AG20443 (cell line): ENCODE measurements at regions not wholly inside any gene's neighbourhood (a gene's known extent, or its start where the extent isn't known, plus 50 kb on each side); places are given as distances from the start of the nearest gene placed in this dataset.

Experiments
- DNase-seq: peaks from one replicate; pipeline ENCODE4 v3.0.0; 2012; ENCODE audit warnings: low spot score, mixed read lengths

DNA sequence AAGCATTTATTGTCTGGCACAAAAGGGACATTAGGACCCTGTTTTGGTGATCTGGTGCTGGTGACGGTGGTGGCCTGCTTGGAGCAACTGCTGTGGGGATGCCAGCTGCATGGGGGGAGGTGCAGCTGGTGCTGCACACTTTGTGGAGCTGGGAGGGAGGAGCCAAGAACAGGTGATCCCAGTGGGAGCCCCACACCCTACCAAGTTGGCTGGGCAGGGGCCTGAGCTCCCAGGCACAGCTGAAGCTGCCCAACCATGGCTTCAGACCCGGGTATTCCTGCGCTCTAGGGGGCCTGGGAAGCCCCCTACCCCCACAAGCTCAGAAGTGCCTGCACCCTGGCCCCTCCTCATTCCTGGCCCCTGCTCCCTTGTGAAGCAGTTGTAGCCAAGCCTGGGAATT, 1512.5 kb downstream of the TECRL start:
- no peak for DNase-seq

DNA sequence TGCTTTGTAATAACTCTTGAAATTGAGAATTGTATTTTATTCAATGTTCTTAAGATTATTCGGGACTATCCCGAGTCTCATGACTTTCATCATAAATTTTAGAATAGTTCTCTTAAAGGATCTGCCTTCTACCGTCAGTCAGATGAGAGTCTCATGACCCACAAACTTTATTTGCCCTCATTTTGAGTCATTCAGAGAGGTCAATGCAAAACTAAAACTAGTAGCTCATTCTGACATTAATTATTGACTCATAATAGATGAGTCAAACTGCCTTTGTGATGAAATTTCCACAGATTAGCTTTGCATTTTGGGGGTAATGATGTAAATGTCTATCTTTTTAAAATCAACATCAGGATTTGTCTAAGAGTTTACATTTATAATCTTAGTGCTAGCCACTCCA, 1527.3 kb downstream of the TECRL start:
- DNase-seq = no peak

DNA sequence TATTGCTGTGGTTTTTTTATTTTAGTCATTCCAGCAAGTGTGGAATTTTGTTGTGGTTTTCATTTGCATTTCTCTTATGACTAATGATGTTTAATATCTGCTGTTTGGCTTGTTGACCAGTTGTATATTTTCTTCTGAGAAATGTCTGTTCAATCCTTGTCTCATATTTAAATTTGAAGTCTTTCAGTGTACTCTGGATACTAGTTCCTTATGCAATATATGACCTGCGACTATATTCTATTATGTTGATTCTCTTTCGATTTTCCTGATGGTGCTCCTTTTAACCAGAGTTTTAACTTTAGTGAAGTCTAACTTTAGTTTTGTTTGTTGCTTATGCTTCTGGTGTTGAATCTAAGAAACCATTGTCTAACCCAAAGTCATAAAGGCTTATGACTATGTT, 1528.0 kb downstream of the TECRL start:
- DNase-seq = no peak

DNA sequence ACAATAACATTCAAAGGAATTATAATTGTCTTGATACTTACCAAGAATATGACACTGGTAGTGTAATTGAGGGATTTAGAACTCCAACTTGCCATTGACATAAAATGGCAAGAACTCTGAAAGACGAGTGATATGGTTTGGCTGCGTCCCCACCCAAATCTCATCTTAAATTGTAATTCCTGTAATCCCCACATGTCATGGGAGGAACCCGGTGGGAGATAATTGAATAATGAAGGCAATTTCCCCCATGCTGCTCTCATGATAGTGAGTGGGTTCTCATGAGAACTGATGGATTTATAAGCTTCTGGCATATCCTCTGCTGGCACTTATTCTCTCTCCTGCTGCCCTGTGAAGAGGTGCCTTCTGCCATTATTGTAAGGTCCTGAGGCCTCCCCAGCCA, 1536.4 kb downstream of the TECRL start:
- no peak for DNase-seq

DNA sequence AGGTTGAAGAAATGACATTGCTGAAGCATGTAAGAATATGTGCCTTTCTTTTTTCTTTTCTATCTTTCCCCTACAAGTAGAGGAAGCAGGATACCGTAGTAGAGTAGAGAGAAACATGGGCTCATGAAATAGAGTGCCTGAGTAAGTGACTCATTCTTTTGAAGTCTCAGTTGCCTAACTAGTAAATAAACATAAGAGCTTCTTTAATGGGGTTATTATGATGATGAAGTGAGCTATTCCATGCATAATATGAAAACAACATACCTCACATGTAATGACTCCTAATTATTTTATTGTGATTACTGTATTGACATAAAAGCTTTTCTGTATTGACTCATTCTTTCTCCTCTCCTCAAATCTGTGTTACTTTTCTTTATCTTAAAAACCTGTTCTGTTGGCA, 1538.2 kb downstream of the TECRL start:
- DNase-seq = no peak

DNA sequence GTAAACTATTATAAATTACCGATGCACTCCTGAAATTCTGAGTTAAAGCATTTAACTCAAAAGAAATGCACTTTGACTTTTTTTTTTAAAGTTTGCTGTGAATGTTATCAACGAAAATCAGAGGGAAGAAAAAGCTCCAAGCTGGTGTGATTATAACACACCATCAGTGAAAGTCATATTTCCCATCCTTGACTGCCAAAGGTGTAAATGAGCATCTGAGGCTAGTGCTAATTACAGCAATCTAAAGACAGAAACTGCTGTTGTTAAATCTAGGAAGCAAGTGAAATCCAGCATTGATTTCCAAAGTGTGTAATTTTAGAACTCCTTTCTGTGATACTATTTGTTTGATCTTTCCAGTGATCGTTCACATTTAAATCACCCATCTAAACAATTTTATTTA, 1538.8 kb downstream of the TECRL start:
- DNase-seq = no peak

DNA sequence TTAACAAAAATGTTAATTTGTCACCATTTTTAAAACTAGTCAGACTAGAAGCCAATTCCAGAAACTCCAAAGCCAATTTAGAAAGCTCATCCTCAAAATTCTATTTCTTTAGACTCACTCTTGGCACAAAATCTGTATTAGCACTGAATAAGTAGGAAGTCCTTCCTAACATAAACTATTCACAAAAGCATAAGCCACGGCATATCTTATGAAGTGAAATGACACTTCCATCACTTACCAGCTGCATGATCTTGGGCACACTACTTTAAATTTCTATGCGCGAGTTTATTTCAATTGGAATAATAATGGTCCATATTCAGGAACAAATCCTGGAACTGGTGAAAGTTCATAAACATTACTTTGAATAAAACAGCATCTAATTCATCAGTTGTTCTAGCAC, 1544.0 kb downstream of the TECRL start:
- no peak for DNase-seq

DNA sequence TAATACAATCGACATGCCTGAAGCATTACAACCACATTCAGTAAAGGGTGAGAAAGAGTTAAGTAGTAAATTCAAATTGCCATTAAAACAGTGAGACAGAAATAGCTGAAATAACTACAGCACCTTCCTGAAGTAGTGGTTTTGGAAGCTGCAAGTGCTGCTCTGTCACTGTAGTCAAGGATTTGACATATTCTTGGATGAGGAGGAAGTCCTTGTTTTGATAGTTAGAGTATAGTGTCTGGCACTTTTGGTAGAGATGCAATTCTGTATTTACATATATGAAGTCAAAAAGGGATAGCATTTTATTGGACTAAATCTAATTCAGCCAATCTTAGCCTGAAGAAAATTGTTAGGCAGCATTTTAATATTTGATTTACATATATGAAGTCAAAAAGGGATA, 1559.6 kb downstream of the TECRL start:
- no peak for DNase-seq

DNA sequence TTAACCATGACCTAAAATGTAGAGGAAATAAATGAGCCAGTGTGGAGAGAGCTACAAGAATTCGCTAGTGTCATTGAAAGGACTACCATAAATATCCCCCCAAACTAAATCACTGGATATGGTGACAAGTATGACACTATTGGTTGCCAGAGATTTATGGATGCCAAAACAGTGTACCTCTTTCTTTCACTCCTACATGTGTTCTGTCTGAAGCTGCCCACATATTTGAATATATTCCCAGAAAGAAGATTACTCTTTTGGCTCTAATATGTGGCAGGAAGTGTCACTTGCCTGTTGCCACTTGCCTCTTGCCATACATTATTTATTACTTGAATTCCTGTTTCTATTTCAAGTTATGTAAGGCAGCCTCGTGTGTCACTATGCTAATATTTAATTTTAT, 1573.6 kb downstream of the TECRL start:
- no peak for DNase-seq

DNA sequence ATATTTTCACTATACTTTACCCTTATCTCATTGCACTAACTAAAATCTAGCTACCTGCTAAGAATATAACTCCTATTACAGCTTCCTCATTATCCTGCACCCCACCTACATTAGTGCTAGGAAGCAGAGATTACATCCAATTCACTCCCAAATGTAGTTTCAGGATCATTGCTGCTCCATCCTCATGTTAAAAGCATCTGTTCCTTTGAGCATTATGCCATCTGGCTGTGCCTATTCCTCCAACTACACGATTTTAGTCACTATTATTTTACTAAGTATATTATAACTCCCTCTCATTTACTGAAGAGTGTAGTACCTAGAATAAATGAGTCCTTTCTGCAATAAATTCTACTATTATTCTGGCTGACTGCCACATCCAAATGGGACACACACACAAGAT, 1586.9 kb downstream of the TECRL start:
- no peak for DNase-seq

DNA sequence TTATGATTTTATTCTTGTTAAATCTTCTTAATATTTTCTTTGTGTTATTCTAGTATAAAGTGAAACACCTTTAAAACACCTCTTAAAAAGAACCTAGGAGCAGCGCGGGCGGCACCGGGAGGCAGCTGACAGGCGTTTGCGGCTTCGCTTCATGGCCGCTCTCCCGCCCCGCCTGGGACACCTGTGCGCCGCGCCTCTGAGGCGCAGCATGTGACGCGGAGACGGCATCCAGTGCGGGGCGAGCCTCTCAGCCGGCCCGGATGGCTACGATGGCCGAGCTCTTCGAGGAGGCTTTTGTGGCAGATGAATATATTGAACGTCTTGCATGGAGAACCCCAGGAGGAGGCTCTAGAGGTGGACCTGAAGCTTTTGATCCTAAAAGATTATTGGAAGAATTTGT, 1592.7 kb downstream of the TECRL start:
- no peak for DNase-seq

DNA sequence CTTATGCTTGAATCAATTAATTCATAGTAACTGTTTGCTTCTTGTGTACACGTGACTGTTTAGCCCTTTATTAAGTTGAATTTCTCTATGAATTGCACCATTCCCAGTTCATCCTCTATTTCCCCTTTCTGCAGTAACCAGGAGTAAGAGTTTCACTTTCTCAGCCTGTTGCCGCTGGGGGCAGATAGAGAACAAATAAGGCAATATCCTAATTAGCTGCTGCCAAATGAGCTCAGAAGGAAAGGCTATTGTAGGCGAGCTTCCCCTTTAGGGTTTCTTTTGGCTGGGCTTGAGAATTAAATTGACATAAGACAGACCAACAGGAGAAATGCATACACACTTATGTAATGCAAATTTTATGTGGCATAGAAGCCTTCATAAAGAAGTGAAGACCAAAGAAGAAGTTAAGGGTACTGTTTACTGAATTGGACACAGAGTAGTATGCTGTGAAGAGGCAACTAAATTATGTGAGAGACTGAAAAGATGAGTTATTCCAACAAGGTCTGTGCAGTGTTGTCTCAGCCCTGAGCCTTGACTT, 1594.7 kb downstream of the TECRL start:
- DNase-seq = no peak

DNA sequence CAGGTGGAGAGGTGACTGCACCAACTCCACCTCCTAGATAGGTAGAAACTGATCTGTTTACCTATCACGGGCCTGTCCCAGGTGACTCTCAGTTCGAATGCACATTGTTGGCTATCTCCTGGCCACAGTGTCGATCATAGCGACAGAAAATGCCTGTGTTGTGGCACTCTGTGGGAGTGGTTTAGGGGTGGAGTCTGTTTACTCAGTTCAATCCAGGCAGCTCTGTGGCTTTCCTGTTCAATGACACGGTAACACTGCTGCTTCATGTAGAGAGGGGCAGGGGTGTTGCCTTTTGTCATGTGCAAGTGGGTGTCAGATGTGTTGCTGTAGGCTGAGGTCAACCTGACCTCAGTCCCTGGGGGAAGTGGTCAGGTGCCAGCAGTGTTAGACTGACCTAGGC, 1602.4 kb downstream of the TECRL start:
- no peak for DNase-seq

DNA sequence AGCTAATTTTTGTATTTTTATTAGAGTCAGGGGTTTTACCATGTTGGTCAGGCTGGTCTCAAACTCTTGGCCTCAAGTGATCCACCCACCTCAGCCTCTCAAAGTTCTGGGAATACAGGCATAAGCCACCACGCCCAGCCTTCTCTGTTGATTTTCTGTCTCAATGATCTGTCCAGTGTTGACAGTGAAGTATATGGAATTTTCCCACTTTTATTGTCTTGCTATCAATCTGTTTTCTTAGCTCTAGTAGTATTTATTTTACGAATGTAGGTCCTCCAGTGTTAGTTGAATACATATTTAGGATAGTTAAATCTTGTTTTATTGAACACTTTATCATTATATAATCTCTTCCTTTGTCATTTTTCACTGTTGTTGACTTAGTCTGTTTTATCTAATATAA, 1603.9 kb downstream of the ADGRL3 start:
- DNase-seq = no peak

DNA sequence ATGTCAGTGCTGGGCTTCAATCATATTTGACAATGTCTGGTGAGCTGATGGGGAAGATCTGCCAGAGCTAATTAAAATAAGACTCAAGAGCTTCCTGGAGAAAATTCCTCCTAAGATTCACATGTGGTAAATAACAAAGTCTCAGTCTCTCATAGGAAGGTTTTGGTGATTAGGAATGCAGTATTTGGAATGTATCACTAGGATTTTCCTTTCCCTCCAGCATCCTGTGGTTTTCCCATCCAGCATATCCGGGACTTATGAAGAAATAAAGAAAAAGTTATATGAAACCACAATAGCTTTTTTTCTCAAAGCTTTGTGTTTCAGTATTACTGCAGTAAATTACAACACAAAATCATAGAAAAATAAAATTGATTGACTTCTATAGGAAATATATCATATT, 1597.1 kb downstream of the ADGRL3 start:
- DNase-seq = no peak

DNA sequence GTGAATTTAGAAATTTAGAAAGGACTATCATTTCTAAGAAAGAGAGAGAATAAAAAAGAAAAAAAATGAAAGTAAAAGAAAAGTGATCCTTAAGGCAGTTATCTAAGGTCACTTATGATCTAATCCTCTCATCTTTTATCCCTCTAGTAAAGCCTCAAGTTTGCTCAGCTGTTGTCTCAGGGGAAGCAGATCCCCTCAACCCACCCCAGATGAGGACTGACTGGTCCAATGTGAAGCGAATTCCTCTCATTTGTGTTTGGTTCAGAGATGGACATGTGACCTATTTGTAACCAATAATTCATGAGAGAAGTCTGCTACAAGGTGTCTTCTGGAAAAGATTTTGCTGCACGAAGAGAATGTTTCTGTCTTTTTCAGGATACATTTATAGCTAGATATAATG, 1591.3 kb downstream of the ADGRL3 start:
- no peak for DNase-seq

DNA sequence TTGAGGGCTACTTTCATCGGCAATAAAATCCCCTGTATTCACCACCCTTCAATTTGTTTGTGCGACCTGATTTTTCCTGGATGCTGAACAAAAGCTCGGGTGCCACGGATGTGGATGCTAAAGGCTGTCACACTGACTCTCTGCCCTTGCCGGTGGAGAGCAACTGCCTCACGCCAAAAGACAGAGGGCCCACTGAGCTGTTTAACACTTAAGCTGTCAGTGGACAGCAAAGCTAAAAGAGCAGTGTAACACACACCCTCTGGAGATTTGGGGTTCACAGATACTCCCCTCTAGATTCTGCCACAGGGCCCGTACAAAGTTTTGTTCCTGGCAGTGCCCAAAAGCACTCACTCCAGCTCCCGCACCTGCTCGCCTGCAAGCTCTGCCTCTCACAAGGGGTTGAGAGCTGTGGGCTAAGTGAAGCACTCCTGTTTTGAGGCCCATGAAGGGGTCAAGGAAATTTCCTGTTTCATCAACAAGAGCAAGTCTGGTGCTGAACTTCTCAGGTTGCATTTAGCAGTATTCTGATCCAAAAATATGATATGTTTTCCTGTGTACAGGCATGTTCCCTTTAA, 1571.9 kb downstream of the ADGRL3 start:
- DNase-seq = no peak

DNA sequence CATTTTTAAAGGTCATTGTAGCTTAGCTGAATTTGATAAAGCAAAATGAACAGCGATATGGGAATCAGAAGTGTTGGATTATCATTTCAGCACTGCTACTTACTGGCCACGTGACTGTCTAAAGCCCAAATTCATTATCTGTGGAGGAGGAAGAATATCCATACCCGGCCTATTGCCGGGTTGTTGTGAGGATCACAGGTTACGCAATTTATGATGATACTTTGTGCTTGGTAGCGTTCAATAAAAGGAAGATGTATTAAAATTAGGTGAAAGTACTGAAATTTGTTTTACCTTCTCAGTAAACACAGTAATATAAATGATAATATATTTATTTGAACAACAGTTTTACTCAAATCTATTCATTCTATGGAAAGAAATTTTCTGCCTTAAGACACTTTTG, 1540.2 kb downstream of the ADGRL3 start:
- no peak for DNase-seq

DNA sequence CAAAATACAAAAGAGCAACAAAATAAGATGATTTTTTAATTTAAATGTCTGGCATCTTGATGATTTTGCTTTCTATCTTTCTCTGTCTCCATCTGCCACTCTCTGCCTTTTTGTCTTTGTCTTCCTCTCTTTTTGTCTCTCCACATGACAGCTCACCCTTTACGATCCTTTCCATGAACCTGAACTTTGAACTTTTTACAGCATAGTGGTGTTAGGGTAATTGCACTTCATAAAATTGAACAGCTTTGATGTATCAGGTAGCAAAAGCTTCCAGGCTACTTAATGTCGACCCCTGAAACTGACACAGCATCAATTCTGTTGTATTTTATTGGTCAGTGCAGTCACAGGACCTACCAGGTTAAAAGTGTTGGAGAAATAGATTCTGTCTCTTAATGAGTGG, 1517.0 kb downstream of the ADGRL3 start:
- DNase-seq = no peak

DNA sequence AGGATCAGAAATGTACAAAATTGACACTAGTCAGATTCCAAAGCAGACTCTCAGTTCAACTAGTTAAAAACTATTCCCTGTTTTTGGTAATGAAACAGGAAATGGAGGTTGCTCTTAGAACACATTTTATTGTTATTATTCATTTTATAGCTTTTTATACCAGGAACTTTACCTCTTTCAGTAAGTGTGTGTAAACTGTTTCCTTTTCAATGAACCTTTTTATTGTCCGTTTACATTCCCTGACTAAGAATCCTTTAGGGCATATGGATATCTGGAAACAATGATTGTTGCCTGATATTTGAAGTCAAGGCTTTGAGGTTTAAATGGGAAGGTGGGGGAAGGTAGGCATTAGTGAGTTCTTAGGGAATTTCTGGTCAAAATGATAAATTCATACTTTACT, 1511.4 kb downstream of the ADGRL3 start:
- DNase-seq = no peak

DNA sequence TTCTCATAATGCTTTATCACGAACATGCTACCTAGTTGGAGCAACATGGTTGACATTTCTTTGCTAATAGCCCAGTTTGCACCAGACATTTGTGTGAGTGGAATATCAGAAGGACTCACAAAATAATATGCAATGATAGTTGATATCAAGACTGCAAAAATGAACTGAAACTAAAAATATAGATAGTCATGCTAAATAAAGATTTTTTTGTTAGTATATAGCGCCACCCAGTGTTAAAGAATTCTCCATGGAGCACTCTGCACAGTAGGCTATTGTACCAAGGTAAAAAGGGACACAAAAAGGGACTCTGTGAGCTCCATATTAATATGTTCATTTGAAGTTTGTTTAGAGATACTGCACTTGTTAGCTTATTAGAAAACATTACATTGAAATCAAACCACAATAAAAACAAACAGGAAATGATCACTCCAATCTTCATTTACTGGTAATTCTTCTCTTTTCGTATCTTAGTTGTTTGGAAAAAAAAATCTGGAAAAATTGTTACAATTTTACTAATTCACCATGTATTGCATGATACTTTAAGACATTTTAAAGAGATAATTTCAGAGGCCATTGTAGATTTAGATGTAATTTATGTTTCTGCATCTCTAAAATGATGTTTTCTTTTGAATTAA, 1509.6 kb downstream of the ADGRL3 start:
- DNase-seq = no peak

DNA sequence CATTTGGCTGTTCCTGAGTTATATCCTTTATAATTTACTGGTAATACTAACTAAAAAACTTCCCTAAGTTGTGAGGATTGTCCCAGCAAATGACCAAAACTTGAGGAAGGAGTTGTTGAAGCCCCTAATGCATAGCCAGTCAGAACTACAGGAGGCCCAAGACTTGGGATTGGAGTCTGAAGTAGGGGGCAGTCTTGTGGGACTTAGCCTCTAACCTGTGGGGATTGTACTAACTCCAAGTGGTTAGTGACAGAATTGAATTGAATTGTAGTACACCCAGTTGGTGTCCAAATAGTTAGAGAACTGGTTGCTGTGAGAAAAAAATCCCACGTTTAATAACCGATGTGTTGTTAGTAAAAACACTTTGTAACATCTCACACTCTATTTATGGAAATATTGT, 1506.3 kb downstream of the ADGRL3 start:
- no peak for DNase-seq

DNA sequence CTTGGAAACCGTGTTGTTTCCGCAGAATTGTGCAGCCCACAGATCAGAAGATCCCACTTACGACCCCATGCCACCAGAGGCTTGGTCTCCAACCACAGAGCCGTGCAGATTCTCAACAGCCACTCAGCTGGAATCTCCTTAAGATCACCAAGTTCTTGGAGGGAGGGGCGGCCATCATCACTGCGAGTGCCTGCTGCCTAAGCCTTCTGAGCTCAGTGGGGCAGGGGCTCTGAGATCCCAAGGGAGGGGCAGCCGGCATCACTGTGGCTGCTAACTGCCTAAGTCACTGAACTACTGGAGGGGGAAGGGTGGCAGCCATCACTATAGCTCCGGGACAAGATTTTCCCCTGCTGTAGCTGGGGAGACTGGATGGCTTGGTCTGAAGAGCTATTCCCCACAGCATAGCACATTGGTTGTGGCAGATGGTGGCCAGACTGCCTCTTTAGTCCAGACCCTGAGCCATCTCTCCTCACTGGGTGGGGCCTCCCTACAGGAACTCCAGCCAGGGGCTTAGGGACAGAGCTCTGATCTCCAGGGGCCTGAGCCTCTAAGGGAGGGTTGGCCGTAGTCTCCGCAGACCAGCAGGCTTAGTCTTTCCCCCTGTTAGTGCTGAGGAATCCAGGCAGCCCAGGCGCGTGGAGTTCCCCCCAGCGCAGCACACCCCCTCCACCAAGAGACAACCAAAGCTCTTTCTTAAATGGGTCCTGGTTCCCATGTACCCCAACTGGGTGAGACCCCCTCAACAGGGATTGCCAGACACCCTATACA, 1483.9 kb downstream of the ADGRL3 start:
- DNase-seq = no peak

DNA sequence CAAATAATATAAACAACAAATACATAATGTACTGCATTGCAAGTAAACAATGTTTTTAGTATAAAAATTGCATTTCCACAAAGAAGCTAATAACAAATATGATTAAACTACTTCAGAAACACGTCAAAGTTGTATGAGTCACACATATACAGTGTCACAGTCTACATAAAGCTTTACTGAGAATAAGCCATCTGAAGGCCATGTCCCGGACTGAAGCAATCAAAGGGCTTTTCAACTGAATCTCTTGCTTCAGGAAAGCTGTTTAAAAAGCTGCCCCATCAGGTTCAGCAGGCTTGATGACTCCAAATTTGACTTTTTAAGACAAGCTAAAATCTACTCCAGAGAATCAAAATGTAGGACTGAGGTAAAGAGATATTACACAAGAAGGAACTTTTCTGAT, 1476.8 kb downstream of the ADGRL3 start:
- no peak for DNase-seq
